Caco-2 (cell line): ENCODE measurements at regions not wholly inside any gene's neighbourhood (a gene's known extent, or its start where the extent isn't known, plus 50 kb on each side); places are given as distances from the start of the nearest gene placed in this dataset.

Source experiments
- BruUV-seq: library from RNA; stranded (reverse); fragments of 400-500 nt; replicated peaks from 2 replicates; lab custom pipeline; 2021; lab: Mats Ljungman, UMichigan
- CTCF ChIA-PET: fragments of 300-600 bp; sonication (Branson Sonifier 250); formaldehyde crosslinking; loops from one replicate; lab custom pipeline; 2022; ENCODE audit warnings: antibody characterized with exemption; lab: Charles Lee
- POLR2A ChIA-PET: fragments of 300-600 bp; sonication (Branson Sonifier 250); formaldehyde crosslinking; loops from one replicate; lab custom pipeline; 2022; ENCODE audit warnings: antibody characterized with exemption; lab: Charles Lee
- DNase-seq, 2 experiments: peaks; one replicate each; pipeline versions ENCODE4 v3.0.0 to v3.0.0-alpha.2; 2020 to 2022
- H3K27me3 ChIP-seq: replicated peaks from 2 replicates; pipeline ENCODE4 v1.6.0; 2011; ENCODE audit warnings: low read length; ENCODE audit not compliant: control insufficient read depth, insufficient read depth
- H3K36me3 ChIP-seq: 2 replicates; pipeline ENCODE4 v1.5.1; 2011; ENCODE audit warnings: low read length; ENCODE audit not compliant: control insufficient read depth, insufficient read depth
- H3K4me1 ChIP-seq: fragments of 250-450 bp; sonication (Bioruptor Pico); 2 replicates; pipeline ENCODE4 v1.5.1; 2020; ENCODE audit warnings: mild to moderate bottlenecking
- H3K4me3 ChIP-seq: 2 replicates; pipeline ENCODE4 v1.5.1; 2011; ENCODE audit warnings: low read depth, mild to moderate bottlenecking, control low read depth, low read length
- H3K9me3 ChIP-seq: fragments of 250-450 bp; sonication (Bioruptor Pico); 2 replicates; pipeline ENCODE4 v1.5.1; 2020; ENCODE audit warnings: mild to moderate bottlenecking, moderate library complexity
- H3K27ac Mint-ChIP-seq: one replicate; pipeline ENCODE4 v1.8.0; 2022; ENCODE audit warnings: mixed read lengths; ENCODE audit not compliant: unreplicated experiment
- H3K27me3 Mint-ChIP-seq: one replicate; pipeline ENCODE4 v1.8.0; 2022; ENCODE audit warnings: mixed read lengths; ENCODE audit not compliant: insufficient read depth, unreplicated experiment
- H3K36me3 Mint-ChIP-seq: one replicate; pipeline ENCODE4 v1.8.0; 2022; ENCODE audit warnings: mild to moderate bottlenecking, mixed read lengths; ENCODE audit not compliant: insufficient read depth, unreplicated experiment
- H3K4me1 Mint-ChIP-seq: one replicate; pipeline ENCODE4 v1.8.0; 2022; ENCODE audit warnings: low read depth, mixed read lengths; ENCODE audit not compliant: unreplicated experiment
- H3K4me3 Mint-ChIP-seq: one replicate; pipeline ENCODE4 v1.8.0; 2022; ENCODE audit warnings: mild to moderate bottlenecking, moderate library complexity, mixed read lengths; ENCODE audit not compliant: unreplicated experiment
- H3K9me3 Mint-ChIP-seq: one replicate; pipeline ENCODE4 v1.8.0; 2022; ENCODE audit warnings: mixed read lengths; ENCODE audit not compliant: unreplicated experiment
- CTCF ChIP-seq, 2 experiments: fragments of 200-600 bp in 1 of 2; IDR thresholded peaks; 1 replicate in 1 of 2; 2 replicates in 1 of 2; pipeline versions ENCODE4 v1.5.1 to v1.8.0; 2011 to 2022; ENCODE audit warnings: antibody characterized with exemption in 1 of 2, control low read depth in 1 of 2, inconsistent platforms in 1 of 2, low read depth in 1 of 2, low read length in 1 of 2, mild to moderate bottlenecking in 1 of 2, moderate library complexity in 1 of 2; ENCODE audit not compliant: insufficient read depth in 1 of 2, severe bottlenecking in 1 of 2, unreplicated experiment in 1 of 2
- intact Hi-C: fragments of 100-400 bp; cut with micrococcal nuclease; formaldehyde crosslinking; loops from one replicate; pipeline ENCODE4 v1.10.0; 2022; ENCODE audit not compliant: unreplicated experiment

DNA sequence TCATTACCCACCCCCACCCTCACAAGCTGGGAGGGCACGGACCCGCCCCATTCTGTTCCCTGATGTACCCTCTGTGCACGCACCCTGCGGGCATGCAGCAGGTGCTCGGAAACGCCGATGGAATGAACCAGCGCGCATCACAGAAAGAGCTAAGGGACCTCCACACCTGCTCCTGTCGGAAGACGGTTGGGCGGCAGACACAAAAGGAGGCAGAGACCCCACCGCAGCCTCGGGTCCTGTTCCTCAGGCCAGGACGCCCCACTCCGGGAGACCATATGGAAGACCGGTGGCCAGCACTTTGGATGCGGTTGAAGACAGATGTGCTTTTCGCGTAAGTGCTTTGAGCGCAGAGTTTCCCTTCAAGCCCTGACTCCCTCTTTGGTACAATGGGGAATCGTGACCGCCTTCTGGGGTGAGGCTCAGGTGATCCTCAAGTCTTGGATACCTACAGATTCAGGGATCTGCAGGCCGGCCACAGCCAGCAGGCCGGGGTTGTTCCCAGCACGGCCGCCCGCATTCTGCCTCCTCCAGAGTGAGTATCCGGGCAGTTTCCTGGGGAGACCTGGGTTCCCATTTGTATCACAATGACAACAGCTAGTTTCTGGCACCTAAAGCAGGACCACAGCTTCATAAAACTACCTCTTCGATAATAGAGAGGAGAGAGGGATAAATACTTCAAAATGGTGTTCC, 123.1 kb downstream of the FOXL1 start:
- H3K27ac Mint-ChIP-seq = no peak overlapping the region
- H3K36me3 ChIP-seq = no peaks in the 10 kb centered on the region
- H3K27me3 ChIP-seq = no peaks in the 10 kb centered on the region
- intact Hi-C loops = no loop called here
- ChIA-PET POLR2A (no interaction called here), CTCF (no interaction called here)
- TF ChIP-seq CTCF (IDR thresholded peaks at IDR 0.05; ENCODE audit: insufficient read depth in 1 of 2, low read depth in 1 of 2, low read length in 1 of 2, severe bottlenecking in 1 of 2, unreplicated experiment in 1 of 2) = no peak
- H3K9me3 Mint-ChIP-seq = peaks cover 11% of the 10 kb centered on the region
- no peaks in the 10 kb centered on the region for H3K4me1 ChIP-seq
- no peak for DNase-seq
- no peak overlapping the region for H3K4me3 ChIP-seq
- no peaks in the 10 kb centered on the region for H3K36me3 Mint-ChIP-seq
- BruUV-seq = no TSS peak
- no peaks in the 10 kb centered on the region for H3K9me3 ChIP-seq
- H3K4me3 Mint-ChIP-seq = no peak overlapping the region
- H3K27me3 Mint-ChIP-seq = no peaks in the 10 kb centered on the region
- no peaks in the 10 kb centered on the region for H3K4me1 Mint-ChIP-seq

DNA sequence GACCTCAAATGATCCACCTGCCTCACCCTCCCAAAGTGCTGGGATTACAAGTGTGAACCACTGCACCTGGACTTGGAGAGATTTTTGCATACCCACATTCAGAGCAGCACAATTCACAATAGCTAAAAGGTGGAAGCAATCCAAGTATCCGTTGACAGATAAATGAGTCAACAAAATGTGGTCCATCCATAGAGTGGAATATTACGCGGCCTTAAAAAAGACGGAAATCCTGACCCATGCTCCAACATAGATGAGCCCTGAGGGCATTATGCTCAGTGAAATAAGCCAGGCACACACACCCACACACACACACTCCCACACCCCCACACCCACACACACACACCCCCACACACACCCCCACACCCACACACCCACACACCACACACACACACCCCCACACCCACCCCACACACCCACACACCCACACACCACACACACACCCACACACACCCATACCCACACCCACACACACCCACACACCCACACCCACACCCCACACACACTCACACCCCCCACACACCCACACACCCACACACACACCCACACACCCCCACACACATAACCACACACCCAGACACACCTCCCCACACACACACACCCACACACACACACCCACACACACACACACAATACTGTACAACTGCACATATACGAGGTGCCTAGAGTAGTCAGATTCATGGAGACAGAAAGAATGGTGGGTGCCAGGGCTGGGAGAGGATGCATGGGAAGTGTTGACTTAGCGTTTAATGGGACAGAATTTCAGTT, 124.7 kb downstream of the FOXL1 start:
- Mint-ChIP-seq H3K9me3 (peaks cover 11% of the 10 kb centered on the region), H3K27ac (no peak overlapping the region), H3K4me3 (no peak overlapping the region), H3K4me1 (no peaks in the 10 kb centered on the region), H3K27me3 (no peaks in the 10 kb centered on the region), H3K36me3 (no peaks in the 10 kb centered on the region)
- ChIA-PET CTCF (no interaction called here), POLR2A (no interaction called here)
- DNase-seq = no peak
- no peak for TF ChIP-seq CTCF (IDR thresholded peaks at IDR 0.05; ENCODE audit: insufficient read depth in 1 of 2, low read depth in 1 of 2, low read length in 1 of 2, severe bottlenecking in 1 of 2, unreplicated experiment in 1 of 2)
- no TSS peak for BruUV-seq
- Histone ChIP-seq H3K4me1 (no peaks in the 10 kb centered on the region), H3K9me3 (no peaks in the 10 kb centered on the region), H3K36me3 (no peaks in the 10 kb centered on the region), H3K4me3 (no peak overlapping the region), H3K27me3 (no peaks in the 10 kb centered on the region)
- intact Hi-C loops = no loop called here

- POLR2A ChIA-PET = no interaction called here
Observed at GRCh38 chr16:86704516-86704915, 126.2 kb downstream of the FOXL1 start.

More at GRCh38 chr16:86704516-86704915, 126.2 kb downstream of the FOXL1 start:
- Mint-ChIP-seq H3K9me3 (peaks cover 11% of the 10 kb centered on the region), H3K4me1 (no peaks in the 10 kb centered on the region), H3K27me3 (peaks cover 5% of the 10 kb centered on the region), H3K36me3 (no peaks in the 10 kb centered on the region), H3K4me3 (no peak overlapping the region), H3K27ac (no peak overlapping the region)
- Histone ChIP-seq H3K27me3 (no peaks in the 10 kb centered on the region), H3K4me3 (no peak overlapping the region), H3K36me3 (no peaks in the 10 kb centered on the region), H3K4me1 (no peaks in the 10 kb centered on the region), H3K9me3 (no peaks in the 10 kb centered on the region)
- TF ChIP-seq CTCF (IDR thresholded peaks at IDR 0.05; ENCODE audit: insufficient read depth in 1 of 2, low read depth in 1 of 2, low read length in 1 of 2, severe bottlenecking in 1 of 2, unreplicated experiment in 1 of 2) = no peak
- intact Hi-C loops = no loop called here
- no peak for DNase-seq
- no TSS peak for BruUV-seq
- CTCF ChIA-PET = interaction anchor here (0.6 kb wide), 1 partner anchor 54 kb away, joined by 4 read pairs; no protein-coding TSS in a partner anchor
